ENCODE measurements at regions not wholly inside any gene's neighbourhood (a gene's known extent, or its start where the extent isn't known, plus 50 kb on each side); places are given as distances from the start of the nearest gene placed in this dataset.

DNA sequence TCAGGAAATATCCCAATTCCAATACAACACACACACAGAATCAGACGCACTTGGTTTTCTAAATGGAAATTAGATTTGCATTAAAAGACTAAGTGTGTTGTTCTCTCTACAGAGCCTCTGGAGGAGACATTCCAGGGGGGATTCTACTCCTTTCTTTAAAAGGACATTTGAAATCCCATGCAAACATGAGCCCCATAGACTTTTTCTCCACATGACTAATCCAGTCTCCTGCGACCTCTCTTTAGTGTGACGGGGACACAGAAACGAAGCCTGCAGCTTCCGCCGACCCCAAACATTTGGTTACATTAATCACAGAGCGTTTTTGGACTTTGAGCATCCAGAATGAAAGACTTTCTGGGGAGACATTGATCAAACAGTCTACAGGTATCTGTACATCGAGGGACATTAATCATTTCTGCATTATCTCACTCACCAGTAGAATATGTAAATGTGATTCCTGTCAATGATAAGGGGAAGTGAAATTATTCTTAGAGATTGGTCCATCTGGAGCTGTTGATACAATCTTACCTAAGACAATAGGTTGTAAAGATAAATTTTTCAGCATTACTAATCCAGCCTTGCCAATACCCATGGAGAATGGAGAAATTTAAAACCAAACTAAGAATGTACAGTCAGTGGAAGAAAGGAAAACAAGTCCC is 103.4 kb upstream of the IRX3 start:
- TF ChIP-seq, protein P1, sequence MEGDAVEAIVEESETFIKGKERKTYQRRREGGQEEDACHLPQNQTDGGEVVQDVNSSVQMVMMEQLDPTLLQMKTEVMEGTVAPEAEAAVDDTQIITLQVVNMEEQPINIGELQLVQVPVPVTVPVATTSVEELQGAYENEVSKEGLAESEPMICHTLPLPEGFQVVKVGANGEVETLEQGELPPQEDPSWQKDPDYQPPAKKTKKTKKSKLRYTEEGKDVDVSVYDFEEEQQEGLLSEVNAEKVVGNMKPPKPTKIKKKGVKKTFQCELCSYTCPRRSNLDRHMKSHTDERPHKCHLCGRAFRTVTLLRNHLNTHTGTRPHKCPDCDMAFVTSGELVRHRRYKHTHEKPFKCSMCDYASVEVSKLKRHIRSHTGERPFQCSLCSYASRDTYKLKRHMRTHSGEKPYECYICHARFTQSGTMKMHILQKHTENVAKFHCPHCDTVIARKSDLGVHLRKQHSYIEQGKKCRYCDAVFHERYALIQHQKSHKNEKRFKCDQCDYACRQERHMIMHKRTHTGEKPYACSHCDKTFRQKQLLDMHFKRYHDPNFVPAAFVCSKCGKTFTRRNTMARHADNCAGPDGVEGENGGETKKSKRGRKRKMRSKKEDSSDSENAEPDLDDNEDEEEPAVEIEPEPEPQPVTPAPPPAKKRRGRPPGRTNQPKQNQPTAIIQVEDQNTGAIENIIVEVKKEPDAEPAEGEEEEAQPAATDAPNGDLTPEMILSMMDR (IDR thresholded peaks at IDR 0.05) = no peak
- TF ChIP-seq POLR2A (IDR thresholded peaks at IDR 0.05) (no peak), EP300 (IDR thresholded peaks at IDR 0.05) (no peak), POLR2AphosphoS5 (IDR thresholded peaks at IDR 0.05) (no peak)

All from suprapubic skin (tissue), 4 donors.